ENCODE measurements at regions not wholly inside any gene's neighbourhood (a gene's known extent, or its start where the extent isn't known, plus 50 kb on each side); places are given as distances from the start of the nearest gene placed in this dataset.

GRCh38 chr5:164784230-164784629 lies 1278.8 kb downstream of the MAT2B start:
- Histone ChIP-seq H3K4me1 (no peaks in the 10 kb centered on the region), H3K36me3 (no peaks in the 10 kb centered on the region), H3K9me3 (no peaks in the 10 kb centered on the region), H3K4me3 (no peak overlapping the region), H3K27ac (no peak overlapping the region), H3K27me3 (replicated peaks in 1 of 7) (no peaks in the 10 kb centered on the region)
- WGBS, 5 donors: 79 to 87% (median 84%) methylated on average over 3 of the region's 3 CpGs
- intact Hi-C loops (cut with DNase I; ENCODE audit: low total_unique reads): no loop called here
- TF ChIP-seq POLR2A (IDR thresholded peaks at IDR 0.05): no peak
- no peak for TF ChIP-seq POLR2AphosphoS5 (IDR thresholded peaks at IDR 0.05)
- no peak for TF ChIP-seq CTCF (IDR thresholded peaks at IDR 0.05 in 8 of 11, conservative IDR thresholded peaks at IDR 0.05 in 3 of 11)
- DNase-seq: no peak

GRCh38 chr5:164798110-164798509 lies 1292.7 kb downstream of the MAT2B start:
- WGBS, 5 donors: 80 to 91% (median 82%) methylated on average over 3 of the region's 3 CpGs
- Histone ChIP-seq H3K27me3 (replicated peaks in 1 of 7) (no peaks in the 10 kb centered on the region), H3K27ac (no peak overlapping the region), H3K4me3 (no peak overlapping the region), H3K4me1 (no peaks in the 10 kb centered on the region), H3K36me3 (no peaks in the 10 kb centered on the region), H3K9me3 (peaks cover 0 to 31% (median 18%) of the 10 kb centered on the region in 8 donors)
- intact Hi-C loops (cut with DNase I; ENCODE audit: low total_unique reads): no loop called here
- no peak for TF ChIP-seq POLR2AphosphoS5 (IDR thresholded peaks at IDR 0.05)
- TF ChIP-seq POLR2A (IDR thresholded peaks at IDR 0.05): no peak
- TF ChIP-seq CTCF (IDR thresholded peaks at IDR 0.05 in 8 of 11, conservative IDR thresholded peaks at IDR 0.05 in 3 of 11): no peak
- no peak for DNase-seq

GRCh38 chr5:164799391-164799790 lies 1294.0 kb downstream of the MAT2B start:
- Histone ChIP-seq H3K4me3 (no peak overlapping the region), H3K9me3 (peaks cover 0 to 32% (median 18%) of the 10 kb centered on the region in 8 donors), H3K27me3 (replicated peaks in 1 of 7) (no peaks in the 10 kb centered on the region), H3K27ac (no peak overlapping the region), H3K4me1 (no peaks in the 10 kb centered on the region), H3K36me3 (no peaks in the 10 kb centered on the region)
- no peak for DNase-seq
- 46 to 80% (median 72%) methylated on average over 2 of the region's 2 CpGs for WGBS, 5 donors
- intact Hi-C loops (cut with DNase I; ENCODE audit: low total_unique reads): no loop called here
- no peak for TF ChIP-seq POLR2A (IDR thresholded peaks at IDR 0.05)
- TF ChIP-seq POLR2AphosphoS5 (IDR thresholded peaks at IDR 0.05): no peak
- no peak for TF ChIP-seq CTCF (IDR thresholded peaks at IDR 0.05 in 8 of 11, conservative IDR thresholded peaks at IDR 0.05 in 3 of 11)

GRCh38 chr5:164801910-164802309 lies 1296.5 kb downstream of the MAT2B start:
- DNase-seq: no peak
- Histone ChIP-seq H3K27me3 (replicated peaks in 1 of 7) (no peaks in the 10 kb centered on the region), H3K36me3 (no peaks in the 10 kb centered on the region), H3K4me1 (no peaks in the 10 kb centered on the region), H3K9me3 (peaks cover 0 to 32% (median 18%) of the 10 kb centered on the region in 8 donors), H3K27ac (no peak overlapping the region), H3K4me3 (no peak overlapping the region)
- TF ChIP-seq POLR2AphosphoS5 (IDR thresholded peaks at IDR 0.05): no peak
- no peak for TF ChIP-seq CTCF (IDR thresholded peaks at IDR 0.05 in 8 of 11, conservative IDR thresholded peaks at IDR 0.05 in 3 of 11)
- TF ChIP-seq POLR2A (IDR thresholded peaks at IDR 0.05): no peak
- 81 to 91% (median 86%) methylated on average over 4 of the region's 4 CpGs for WGBS, 5 donors
- intact Hi-C loops (cut with DNase I; ENCODE audit: low total_unique reads): no loop called here
